Thymus (tissue), 11 donors: ENCODE measurements at regions not wholly inside any gene's neighbourhood (a gene's known extent, or its start where the extent isn't known, plus 50 kb on each side); places are given as distances from the start of the nearest gene placed in this dataset.

Experiments used
- DNase-seq, 9 donors: peaks; one replicate each; pipeline ENCODE4 v3.0.0-alpha.2; 2013; ENCODE audit warnings: low spot score in 9 of 9, low read depth in 6 of 9, missing footprints in 1 of 9
- H3K27ac ChIP-seq, 2 donors: one replicate each; pipeline ENCODE4 v1.5.1; 2013; ENCODE audit warnings: control low read depth in 1 of 2, low read depth in 1 of 2, low read length in 1 of 2, mild to moderate bottlenecking in 1 of 2, moderate library complexity in 1 of 2
- H3K27me3 ChIP-seq, 2 donors: one replicate each; pipeline ENCODE4 v1.5.1; 2013; ENCODE audit warnings: low read length in 1 of 2; ENCODE audit not compliant: control insufficient read depth in 2 of 2, insufficient read depth in 1 of 2
- H3K36me3 ChIP-seq, 2 donors: one replicate each; pipeline ENCODE4 v1.5.1; 2013; ENCODE audit warnings: low read length in 1 of 2, mild to moderate bottlenecking in 1 of 2, moderate library complexity in 1 of 2; ENCODE audit not compliant: control insufficient read depth in 2 of 2, insufficient read depth in 2 of 2
- H3K4me1 ChIP-seq, 2 donors: one replicate each; pipeline ENCODE4 v1.5.1; 2013; ENCODE audit warnings: low read length in 2 of 2; ENCODE audit not compliant: control insufficient read depth in 2 of 2, insufficient read depth in 2 of 2
- H3K4me3 ChIP-seq, 2 donors: one replicate each; pipeline ENCODE4 v1.5.1; 2013; ENCODE audit warnings: low read length in 2 of 2, control low read depth in 1 of 2, mild to moderate bottlenecking in 1 of 2
- H3K9me3 ChIP-seq, 2 donors: one replicate each; pipeline ENCODE4 v1.5.1; 2013; ENCODE audit warnings: low read length in 1 of 2, mild to moderate bottlenecking in 1 of 2; ENCODE audit not compliant: control insufficient read depth in 2 of 2, insufficient read depth in 1 of 2
- WGBS: extraction: QIAGEN DNeasy Blood & Tissue Kit; methylation state at CpG from one replicate; pipeline ENCODE4 v1.1.7; 2013; 5-methylcytosine and 5-hydroxymethylcytosine counted together
- donor health status: healthy.

- H3K4me1 ChIP-seq: no peaks in the 10 kb centered on the region
- WGBS: 89% methylated on average over 2 of the region's 2 CpGs
- no peaks in the 10 kb centered on the region for H3K27me3 ChIP-seq
- no peaks in the 10 kb centered on the region for H3K36me3 ChIP-seq
- no peaks in the 10 kb centered on the region for H3K9me3 ChIP-seq
- H3K27ac ChIP-seq: no peak overlapping the region
- DNase-seq: no peak
- H3K4me3 ChIP-seq: no peak overlapping the region
Measured at GRCh38 chr5:52448111-52448510, 339.6 kb upstream of the ITGA1 start.

- no peak for DNase-seq
- Histone ChIP-seq H3K27me3 (no peaks in the 10 kb centered on the region), H3K27ac (no peak overlapping the region), H3K4me1 (no peaks in the 10 kb centered on the region), H3K9me3 (no peaks in the 10 kb centered on the region), H3K4me3 (no peak overlapping the region), H3K36me3 (no peaks in the 10 kb centered on the region)
- 48% methylated on average over 3 of the region's 3 CpGs for WGBS
Measured at GRCh38 chr5:52449516-52449915, 338.2 kb upstream of the ITGA1 start.

GRCh38 chr5:52452098-52452497 lies 335.6 kb upstream of the ITGA1 start:
- H3K4me3 ChIP-seq: no peak overlapping the region

GRCh38 chr5:52453176-52453575 lies 334.5 kb upstream of the ITGA1 start:
- WGBS: 94% methylated on average over 2 of the region's 2 CpGs
- H3K27ac ChIP-seq: no peak overlapping the region
- H3K4me3 ChIP-seq: no peak overlapping the region
- no peak for DNase-seq
- no peaks in the 10 kb centered on the region for H3K9me3 ChIP-seq
- no peaks in the 10 kb centered on the region for H3K27me3 ChIP-seq
- no peaks in the 10 kb centered on the region for H3K36me3 ChIP-seq
- no peaks in the 10 kb centered on the region for H3K4me1 ChIP-seq

More at GRCh38 chr5:52452098-52452497, 335.6 kb upstream of the ITGA1 start:
- H3K4me1 ChIP-seq: no peaks in the 10 kb centered on the region
- DNase-seq: no peak
- no peaks in the 10 kb centered on the region for H3K27me3 ChIP-seq
- no peak overlapping the region for H3K27ac ChIP-seq
- no peaks in the 10 kb centered on the region for H3K36me3 ChIP-seq
- WGBS: 95% methylated on average over 1 of the region's 1 CpG
- H3K9me3 ChIP-seq: no peaks in the 10 kb centered on the region

- DNase-seq: no peak
- H3K27ac ChIP-seq: no peak overlapping the region
- WGBS: 93% methylated on average over 2 of the region's 2 CpGs
- no peak overlapping the region for H3K4me3 ChIP-seq
- no peaks in the 10 kb centered on the region for H3K4me1 ChIP-seq
- no peaks in the 10 kb centered on the region for H3K27me3 ChIP-seq
- H3K9me3 ChIP-seq: no peaks in the 10 kb centered on the region
- no peaks in the 10 kb centered on the region for H3K36me3 ChIP-seq
Measured at GRCh38 chr5:52455920-52456319, 331.8 kb upstream of the ITGA1 start.

- H3K27me3 ChIP-seq: no peaks in the 10 kb centered on the region
- H3K27ac ChIP-seq: no peak overlapping the region
- H3K36me3 ChIP-seq: no peaks in the 10 kb centered on the region
- 92% methylated on average over 2 of the region's 2 CpGs for WGBS
- no peak for DNase-seq
- H3K9me3 ChIP-seq: no peaks in the 10 kb centered on the region
- H3K4me3 ChIP-seq: no peak overlapping the region
- H3K4me1 ChIP-seq: no peaks in the 10 kb centered on the region
Measured at GRCh38 chr5:52457810-52458209, 329.9 kb upstream of the ITGA1 start.

GRCh38 chr5:52466113-52466512 lies 321.6 kb upstream of the ITGA1 start:
- 92% methylated on average over 4 of the region's 4 CpGs for WGBS
- H3K9me3 ChIP-seq: no peaks in the 10 kb centered on the region

GRCh38 chr5:52466749-52467520 lies 320.8 kb upstream of the ITGA1 start:
- Histone ChIP-seq H3K4me3 (no peak overlapping the region), H3K9me3 (no peaks in the 10 kb centered on the region), H3K27ac (no peak overlapping the region), H3K36me3 (no peaks in the 10 kb centered on the region), H3K27me3 (no peaks in the 10 kb centered on the region), H3K4me1 (no peaks in the 10 kb centered on the region)
- 95% methylated on average over 7 of the region's 7 CpGs for WGBS
- DNase-seq: no peak

More at GRCh38 chr5:52466113-52466512, 321.6 kb upstream of the ITGA1 start:
- Histone ChIP-seq H3K4me3 (no peak overlapping the region), H3K27ac (no peak overlapping the region), H3K36me3 (no peaks in the 10 kb centered on the region), H3K27me3 (no peaks in the 10 kb centered on the region), H3K4me1 (no peaks in the 10 kb centered on the region)
- DNase-seq: no peak

GRCh38 chr5:52468976-52469375 lies 318.7 kb upstream of the ITGA1 start:
- H3K27ac ChIP-seq: no peak overlapping the region
- no peaks in the 10 kb centered on the region for H3K36me3 ChIP-seq
- 99% methylated on average over 1 of the region's 1 CpG for WGBS
- no peaks in the 10 kb centered on the region for H3K4me1 ChIP-seq
- H3K27me3 ChIP-seq: no peaks in the 10 kb centered on the region
- H3K4me3 ChIP-seq: no peak overlapping the region
- DNase-seq: no peak
- H3K9me3 ChIP-seq: no peaks in the 10 kb centered on the region
